ENCODE measurements at regions not wholly inside any gene's neighbourhood (a gene's known extent, or its start where the extent isn't known, plus 50 kb on each side); places are given as distances from the start of the nearest gene placed in this dataset.

DNA sequence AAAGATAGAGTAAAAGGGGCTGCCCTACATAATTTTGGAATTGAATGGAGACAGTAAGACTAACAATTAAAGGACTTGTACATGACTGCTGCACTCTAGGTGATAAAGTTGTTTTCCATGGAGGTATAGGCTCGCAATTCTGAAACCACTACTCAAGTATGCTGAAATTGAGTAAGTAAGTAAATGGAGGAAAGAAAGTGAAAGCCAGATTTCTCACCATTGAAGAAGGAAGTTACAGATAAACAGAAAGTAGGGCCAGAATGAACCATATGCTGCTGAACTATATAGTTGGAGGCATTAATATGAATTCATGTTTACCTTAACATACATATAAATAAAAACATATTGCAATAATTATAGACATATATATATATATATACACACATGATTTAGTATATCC lies 225.7 kb upstream of the ST6GAL2 start:
- H4K20me1 ChIP-seq (replicated peaks; ENCODE audit: insufficient read depth), result no peaks in the 10 kb centered on the region
- TF ChIP-seq POLR2AphosphoS5 (IDR thresholded peaks at IDR 0.05; ENCODE audit: low read depth) (no peak), NANOG (IDR thresholded peaks at IDR 0.05; ENCODE audit: borderline replicate concordance) (no peak), EZH2 (IDR thresholded peaks at IDR 0.05; ENCODE audit: low read depth, unreplicated experiment) (no peak), STAT1 (IDR thresholded peaks at IDR 0.05; ENCODE audit: unreplicated experiment) (no peak), JUNB (IDR thresholded peaks at IDR 0.05; ENCODE audit: unreplicated experiment) (no peak), CREB1 (CRISPR knock-in tag; IDR thresholded peaks at IDR 0.05; ENCODE audit: low read depth) (no peak)
- TF ChIP-seq, protein P1, sequence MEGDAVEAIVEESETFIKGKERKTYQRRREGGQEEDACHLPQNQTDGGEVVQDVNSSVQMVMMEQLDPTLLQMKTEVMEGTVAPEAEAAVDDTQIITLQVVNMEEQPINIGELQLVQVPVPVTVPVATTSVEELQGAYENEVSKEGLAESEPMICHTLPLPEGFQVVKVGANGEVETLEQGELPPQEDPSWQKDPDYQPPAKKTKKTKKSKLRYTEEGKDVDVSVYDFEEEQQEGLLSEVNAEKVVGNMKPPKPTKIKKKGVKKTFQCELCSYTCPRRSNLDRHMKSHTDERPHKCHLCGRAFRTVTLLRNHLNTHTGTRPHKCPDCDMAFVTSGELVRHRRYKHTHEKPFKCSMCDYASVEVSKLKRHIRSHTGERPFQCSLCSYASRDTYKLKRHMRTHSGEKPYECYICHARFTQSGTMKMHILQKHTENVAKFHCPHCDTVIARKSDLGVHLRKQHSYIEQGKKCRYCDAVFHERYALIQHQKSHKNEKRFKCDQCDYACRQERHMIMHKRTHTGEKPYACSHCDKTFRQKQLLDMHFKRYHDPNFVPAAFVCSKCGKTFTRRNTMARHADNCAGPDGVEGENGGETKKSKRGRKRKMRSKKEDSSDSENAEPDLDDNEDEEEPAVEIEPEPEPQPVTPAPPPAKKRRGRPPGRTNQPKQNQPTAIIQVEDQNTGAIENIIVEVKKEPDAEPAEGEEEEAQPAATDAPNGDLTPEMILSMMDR (conservative IDR thresholded peaks at IDR 0.05; ENCODE audit: low read depth in 2 of 2), result no peak
- TF ChIP-seq, protein P2, sequence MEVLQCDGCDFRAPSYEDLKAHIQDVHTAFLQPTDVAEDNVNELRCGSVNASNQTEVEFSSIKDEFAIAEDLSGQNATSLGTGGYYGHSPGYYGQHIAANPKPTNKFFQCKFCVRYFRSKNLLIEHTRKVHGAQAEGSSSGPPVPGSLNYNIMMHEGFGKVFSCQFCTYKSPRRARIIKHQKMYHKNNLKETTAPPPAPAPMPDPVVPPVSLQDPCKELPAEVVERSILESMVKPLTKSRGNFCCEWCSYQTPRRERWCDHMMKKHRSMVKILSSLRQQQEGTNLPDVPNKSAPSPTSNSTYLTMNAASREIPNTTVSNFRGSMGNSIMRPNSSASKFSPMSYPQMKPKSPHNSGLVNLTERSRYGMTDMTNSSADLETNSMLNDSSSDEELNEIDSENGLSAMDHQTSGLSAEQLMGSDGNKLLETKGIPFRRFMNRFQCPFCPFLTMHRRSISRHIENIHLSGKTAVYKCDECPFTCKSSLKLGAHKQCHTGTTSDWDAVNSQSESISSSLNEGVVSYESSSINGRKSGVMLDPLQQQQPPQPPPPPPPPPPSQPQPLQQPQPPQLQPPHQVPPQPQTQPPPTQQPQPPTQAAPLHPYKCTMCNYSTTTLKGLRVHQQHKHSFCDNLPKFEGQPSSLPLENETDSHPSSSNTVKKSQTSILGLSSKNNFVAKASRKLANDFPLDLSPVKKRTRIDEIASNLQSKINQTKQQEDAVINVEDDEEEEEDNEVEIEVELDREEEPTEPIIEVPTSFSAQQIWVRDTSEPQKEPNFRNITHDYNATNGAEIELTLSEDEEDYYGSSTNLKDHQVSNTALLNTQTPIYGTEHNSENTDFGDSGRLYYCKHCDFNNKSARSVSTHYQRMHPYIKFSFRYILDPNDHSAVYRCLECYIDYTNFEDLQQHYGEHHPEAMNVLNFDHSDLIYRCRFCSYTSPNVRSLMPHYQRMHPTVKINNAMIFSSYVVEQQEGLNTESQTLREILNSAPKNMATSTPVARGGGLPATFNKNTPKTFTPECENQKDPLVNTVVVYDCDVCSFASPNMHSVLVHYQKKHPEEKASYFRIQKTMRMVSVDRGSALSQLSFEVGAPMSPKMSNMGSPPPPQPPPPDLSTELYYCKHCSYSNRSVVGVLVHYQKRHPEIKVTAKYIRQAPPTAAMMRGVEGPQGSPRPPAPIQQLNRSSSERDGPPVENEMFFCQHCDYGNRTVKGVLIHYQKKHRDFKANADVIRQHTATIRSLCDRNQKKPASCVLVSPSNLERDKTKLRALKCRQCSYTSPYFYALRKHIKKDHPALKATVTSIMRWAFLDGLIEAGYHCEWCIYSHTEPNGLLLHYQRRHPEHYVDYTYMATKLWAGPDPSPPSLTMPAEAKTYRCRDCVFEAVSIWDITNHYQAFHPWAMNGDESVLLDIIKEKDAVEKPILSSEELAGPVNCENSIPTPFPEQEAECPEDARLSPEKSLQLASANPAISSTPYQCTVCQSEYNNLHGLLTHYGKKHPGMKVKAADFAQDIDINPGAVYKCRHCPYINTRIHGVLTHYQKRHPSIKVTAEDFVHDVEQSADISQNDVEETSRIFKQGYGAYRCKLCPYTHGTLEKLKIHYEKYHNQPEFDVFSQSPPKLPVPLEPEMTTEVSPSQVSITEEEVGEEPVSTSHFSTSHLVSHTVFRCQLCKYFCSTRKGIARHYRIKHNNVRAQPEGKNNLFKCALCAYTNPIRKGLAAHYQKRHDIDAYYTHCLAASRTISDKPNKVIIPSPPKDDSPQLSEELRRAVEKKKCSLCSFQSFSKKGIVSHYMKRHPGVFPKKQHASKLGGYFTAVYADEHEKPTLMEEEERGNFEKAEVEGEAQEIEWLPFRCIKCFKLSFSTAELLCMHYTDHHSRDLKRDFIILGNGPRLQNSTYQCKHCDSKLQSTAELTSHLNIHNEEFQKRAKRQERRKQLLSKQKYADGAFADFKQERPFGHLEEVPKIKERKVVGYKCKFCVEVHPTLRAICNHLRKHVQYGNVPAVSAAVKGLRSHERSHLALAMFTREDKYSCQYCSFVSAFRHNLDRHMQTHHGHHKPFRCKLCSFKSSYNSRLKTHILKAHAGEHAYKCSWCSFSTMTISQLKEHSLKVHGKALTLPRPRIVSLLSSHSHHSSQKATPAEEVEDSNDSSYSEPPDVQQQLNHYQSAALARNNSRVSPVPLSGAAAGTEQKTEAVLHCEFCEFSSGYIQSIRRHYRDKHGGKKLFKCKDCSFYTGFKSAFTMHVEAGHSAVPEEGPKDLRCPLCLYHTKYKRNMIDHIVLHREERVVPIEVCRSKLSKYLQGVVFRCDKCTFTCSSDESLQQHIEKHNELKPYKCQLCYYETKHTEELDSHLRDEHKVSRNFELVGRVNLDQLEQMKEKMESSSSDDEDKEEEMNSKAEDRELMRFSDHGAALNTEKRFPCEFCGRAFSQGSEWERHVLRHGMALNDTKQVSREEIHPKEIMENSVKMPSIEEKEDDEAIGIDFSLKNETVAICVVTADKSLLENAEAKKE (CRISPR knock-in tag; IDR thresholded peaks at IDR 0.05), result no peak
- H3K27me3 ChIP-seq (ENCODE audit: insufficient read depth), result no peaks in the 10 kb centered on the region
- H3K4me3 Mint-ChIP-seq, result no peak overlapping the region
- DNase-seq (ENCODE audit: low spot score), result no peak
- no peak overlapping the region for H3K27ac ChIP-seq (ENCODE audit: low read depth)
- H3K36me3 Mint-ChIP-seq (ENCODE audit: low read depth), result no peaks in the 10 kb centered on the region
- H3K9me2 ChIP-seq (ENCODE audit: insufficient read depth), result no peaks in the 10 kb centered on the region; the same call in 1 of the 2 replicates
- ATAC-seq, result no peak
- no peaks in the 10 kb centered on the region for H3K4me1 ChIP-seq (ENCODE audit: insufficient read depth)
- H3K27ac Mint-ChIP-seq, result no peak overlapping the region
- no peaks in the 10 kb centered on the region for H3F3A ChIP-seq (replicated peaks; ENCODE audit: low read depth)
- H3K9me3 Mint-ChIP-seq, result no peaks in the 10 kb centered on the region; the same call in 2 of the 3 replicates
- no peaks in the 10 kb centered on the region for H3K27me3 Mint-ChIP-seq (ENCODE audit: insufficient read depth, low read depth, poor library complexity)
- no peak overlapping the region for H3K4me2 ChIP-seq
- H3K4me1 Mint-ChIP-seq, result no peaks in the 10 kb centered on the region
- no peaks in the 10 kb centered on the region for H3K36me3 ChIP-seq (ENCODE audit: insufficient read depth)
- H2AFZ ChIP-seq, result no peak overlapping the region
- no peaks in the 10 kb centered on the region for H3K79me2 ChIP-seq (replicated peaks; ENCODE audit: insufficient read depth)
- no peak overlapping the region for H3K4me3 ChIP-seq
